Natural killer cell (primary cell): ENCODE measurements at regions not wholly inside any gene's neighbourhood (a gene's known extent, or its start where the extent isn't known, plus 50 kb on each side); places are given as distances from the start of the nearest gene placed in this dataset.

Experiments
- ATAC-seq, 3 donors: fragments of 150-1000 bp in 2 of 3; fragments of 200-7000 bp in 1 of 3; cut with Tn5 transposase; 1 replicate in 1 of 3; 2 replicates in 2 of 3; pipeline ENCODE4 v1.10.0; 2021; ENCODE audit warnings: mild to moderate bottlenecking in 2 of 3, moderate library complexity in 2 of 3
- DNase-seq, 2 donors: peaks; one replicate each; pipeline versions ENCODE4 v3.0.0 to v3.0.0-alpha.2; 2013 to 2021; ENCODE audit warnings: mixed read lengths in 1 of 2
- H3K27ac ChIP-seq: one replicate; pipeline ENCODE4 v1.5.1; 2013; ENCODE audit warnings: mild to moderate bottlenecking, low read length
- H3K27me3 ChIP-seq: one replicate; pipeline ENCODE4 v1.6.1; 2013; ENCODE audit warnings: low read length; ENCODE audit not compliant: control insufficient read depth, insufficient read depth
- H3K36me3 ChIP-seq: one replicate; pipeline ENCODE4 v1.6.1; 2013; ENCODE audit warnings: low read length; ENCODE audit not compliant: control insufficient read depth, insufficient read depth
- H3K4me1 ChIP-seq: one replicate; pipeline ENCODE4 v1.6.1; 2013; ENCODE audit warnings: low read length; ENCODE audit not compliant: control insufficient read depth, insufficient read depth
- H3K4me3 ChIP-seq: one replicate; pipeline ENCODE4 v1.5.1; 2013; ENCODE audit warnings: low read length
- H3K9me3 ChIP-seq: one replicate; pipeline ENCODE4 v1.6.1; 2013; ENCODE audit warnings: low read length; ENCODE audit not compliant: control insufficient read depth, insufficient read depth
- H3K27ac Mint-ChIP-seq, 2 donors: one replicate each; pipeline ENCODE4 v1.8.0; 2022; ENCODE audit warnings: mild to moderate bottlenecking in 2 of 2, mixed read lengths in 2 of 2, moderate library complexity in 1 of 2
- H3K27me3 Mint-ChIP-seq, 2 donors: one replicate each; pipeline ENCODE4 v1.8.0; 2022; ENCODE audit warnings: low read depth in 2 of 2, mixed read lengths in 2 of 2
- H3K36me3 Mint-ChIP-seq: one replicate; pipeline ENCODE4 v1.8.0; 2022; ENCODE audit warnings: mixed read lengths
- H3K4me1 Mint-ChIP-seq, 2 donors: one replicate each; pipeline ENCODE4 v1.8.0; 2022; ENCODE audit warnings: mixed read lengths in 2 of 2
- H3K4me3 Mint-ChIP-seq: one replicate; pipeline ENCODE4 v1.8.0; 2022; ENCODE audit warnings: mild to moderate bottlenecking, moderate library complexity, mixed read lengths
- H3K9me3 Mint-ChIP-seq, 2 donors: one replicate each; pipeline ENCODE4 v1.8.0; 2022; ENCODE audit warnings: mixed read lengths in 2 of 2
- WGBS: methylation state at CpG from one replicate; pipeline ENCODE4 v1.1.7; 2013; ENCODE audit warnings: missing lambda C conversion rate; ENCODE audit not compliant: insufficient coverage; 5-methylcytosine and 5-hydroxymethylcytosine counted together
- intact Hi-C: fragments of 100-400 bp; cut with micrococcal nuclease; formaldehyde crosslinking; loops from one replicate; pipeline ENCODE4 v1.14.2; 2022
- TF ChIP-seq, protein P1 (sequence below): fragments of 200-600 bp; IDR thresholded peaks from one replicate; pipeline ENCODE4 v1.8.0; 2022; ENCODE audit warnings: antibody characterized with exemption

- Mint-ChIP-seq H3K4me1 (no peaks in the 10 kb centered on the region), H3K36me3 (no peaks in the 10 kb centered on the region), H3K4me3 (no peak overlapping the region), H3K27me3 (peaks cover 51 to 69% of the 10 kb centered on the region in 2 donors), H3K27ac (no peak overlapping the region), H3K9me3 (no peaks in the 10 kb centered on the region)
- DNase-seq (no peak), ATAC-seq (no peak)
- H3K9me3 ChIP-seq, result no peaks in the 10 kb centered on the region
- H3K27ac ChIP-seq, result no peak overlapping the region
- TF ChIP-seq, protein P1, sequence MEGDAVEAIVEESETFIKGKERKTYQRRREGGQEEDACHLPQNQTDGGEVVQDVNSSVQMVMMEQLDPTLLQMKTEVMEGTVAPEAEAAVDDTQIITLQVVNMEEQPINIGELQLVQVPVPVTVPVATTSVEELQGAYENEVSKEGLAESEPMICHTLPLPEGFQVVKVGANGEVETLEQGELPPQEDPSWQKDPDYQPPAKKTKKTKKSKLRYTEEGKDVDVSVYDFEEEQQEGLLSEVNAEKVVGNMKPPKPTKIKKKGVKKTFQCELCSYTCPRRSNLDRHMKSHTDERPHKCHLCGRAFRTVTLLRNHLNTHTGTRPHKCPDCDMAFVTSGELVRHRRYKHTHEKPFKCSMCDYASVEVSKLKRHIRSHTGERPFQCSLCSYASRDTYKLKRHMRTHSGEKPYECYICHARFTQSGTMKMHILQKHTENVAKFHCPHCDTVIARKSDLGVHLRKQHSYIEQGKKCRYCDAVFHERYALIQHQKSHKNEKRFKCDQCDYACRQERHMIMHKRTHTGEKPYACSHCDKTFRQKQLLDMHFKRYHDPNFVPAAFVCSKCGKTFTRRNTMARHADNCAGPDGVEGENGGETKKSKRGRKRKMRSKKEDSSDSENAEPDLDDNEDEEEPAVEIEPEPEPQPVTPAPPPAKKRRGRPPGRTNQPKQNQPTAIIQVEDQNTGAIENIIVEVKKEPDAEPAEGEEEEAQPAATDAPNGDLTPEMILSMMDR, result no peak
- intact Hi-C loops, result no loop called here
- H3K4me1 ChIP-seq, result no peaks in the 10 kb centered on the region
- 100% methylated on average over 2 of the region's 2 CpGs for WGBS
- no peaks in the 10 kb centered on the region for H3K36me3 ChIP-seq
- peaks cover 4% of the 10 kb centered on the region for H3K27me3 ChIP-seq
- no peak overlapping the region for H3K4me3 ChIP-seq
Observed at GRCh38 chr17:56694825-56695224, 101.3 kb downstream of the NOG start.

GRCh38 chr17:56697190-56697589 is 103.7 kb downstream of the NOG start:
- Histone ChIP-seq H3K9me3 (no peaks in the 10 kb centered on the region), H3K36me3 (no peaks in the 10 kb centered on the region), H3K27ac (no peak overlapping the region), H3K27me3 (peaks cover 4% of the 10 kb centered on the region), H3K4me3 (no peak overlapping the region), H3K4me1 (no peaks in the 10 kb centered on the region)
- Mint-ChIP-seq H3K27me3 (peaks cover 52 to 62% of the 10 kb centered on the region in 2 donors), H3K9me3 (no peaks in the 10 kb centered on the region), H3K4me1 (no peaks in the 10 kb centered on the region), H3K36me3 (no peaks in the 10 kb centered on the region), H3K27ac (no peak overlapping the region), H3K4me3 (no peak overlapping the region)
- intact Hi-C loops, result no loop called here
- TF ChIP-seq, protein P1, result no peak
- WGBS, result 94% methylated on average over 4 of the region's 4 CpGs
- DNase-seq (no peak), ATAC-seq (no peak)

GRCh38 chr17:56699186-56699894 is 105.8 kb downstream of the NOG start:
- ATAC-seq (no peak), DNase-seq (no peak)
- no peak overlapping the region for H3K4me3 Mint-ChIP-seq
- Histone ChIP-seq H3K4me3 (no peak overlapping the region), H3K9me3 (no peaks in the 10 kb centered on the region), H3K27ac (no peak overlapping the region), H3K27me3 (peaks cover 4% of the 10 kb centered on the region), H3K4me1 (no peaks in the 10 kb centered on the region), H3K36me3 (no peaks in the 10 kb centered on the region)
- H3K4me1 Mint-ChIP-seq, result no peaks in the 10 kb centered on the region
- TF ChIP-seq, protein P1, result no peak
- H3K27ac Mint-ChIP-seq, result no peak overlapping the region
- 90% methylated on average over 18 of the region's 18 CpGs for WGBS
- peaks cover 49 to 77% of the 10 kb centered on the region in 2 donors for H3K27me3 Mint-ChIP-seq
- H3K9me3 Mint-ChIP-seq, result no peaks in the 10 kb centered on the region
- H3K36me3 Mint-ChIP-seq, result no peaks in the 10 kb centered on the region
- intact Hi-C loops, result no loop called here

GRCh38 chr17:56700919-56701420 is 107.5 kb downstream of the NOG start:
- no peaks in the 10 kb centered on the region for H3K4me1 ChIP-seq
- WGBS, result 96% methylated on average over 7 of the region's 7 CpGs
- DNase-seq, result no peak
- Mint-ChIP-seq H3K27me3 (peaks cover 43 to 71% of the 10 kb centered on the region in 2 donors), H3K4me3 (no peak overlapping the region), H3K4me1 (no peaks in the 10 kb centered on the region), H3K9me3 (no peaks in the 10 kb centered on the region), H3K36me3 (no peaks in the 10 kb centered on the region), H3K27ac (no peak overlapping the region)
- ATAC-seq, result no peak
- no peaks in the 10 kb centered on the region for H3K36me3 ChIP-seq
- TF ChIP-seq, protein P1, result no peak
- H3K27me3 ChIP-seq, result peaks cover 4% of the 10 kb centered on the region
- H3K4me3 ChIP-seq, result no peak overlapping the region
- no peak overlapping the region for H3K27ac ChIP-seq
- intact Hi-C loops, result no loop called here
- H3K9me3 ChIP-seq, result no peaks in the 10 kb centered on the region
